ENCODE measurements at regions not wholly inside any gene's neighbourhood (a gene's known extent, or its start where the extent isn't known, plus 50 kb on each side); places are given as distances from the start of the nearest gene placed in this dataset.

DNA sequence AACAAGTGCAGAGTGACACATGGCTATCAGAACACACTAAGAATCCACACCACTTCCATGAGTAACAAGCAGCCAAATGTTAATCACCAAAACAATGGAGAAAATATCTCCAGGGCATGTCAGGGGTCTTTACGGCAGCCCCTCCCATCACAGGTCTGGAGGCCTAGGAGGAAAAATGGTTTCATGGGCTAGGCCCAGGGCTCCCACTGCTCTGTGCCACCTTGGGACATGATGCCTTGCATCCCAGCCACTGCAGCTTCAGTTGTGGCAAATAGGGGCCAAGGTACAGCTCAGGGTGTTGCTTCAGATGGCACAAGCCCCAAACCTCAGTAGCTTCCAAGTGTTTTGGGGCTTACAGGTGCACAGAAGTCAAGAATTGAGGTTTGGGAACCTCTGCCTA, 66.6 kb downstream of the NEURL3 start:
- WGBS, 2 donors, result 83 to 100% methylated on average over 1 of the region's 1 CpG
- DNase-seq (no peak), FAIRE-seq (no peak), ATAC-seq (no peak)
- H3K27ac ChIP-seq, result no peak overlapping the region
- TF ChIP-seq, protein P1, sequence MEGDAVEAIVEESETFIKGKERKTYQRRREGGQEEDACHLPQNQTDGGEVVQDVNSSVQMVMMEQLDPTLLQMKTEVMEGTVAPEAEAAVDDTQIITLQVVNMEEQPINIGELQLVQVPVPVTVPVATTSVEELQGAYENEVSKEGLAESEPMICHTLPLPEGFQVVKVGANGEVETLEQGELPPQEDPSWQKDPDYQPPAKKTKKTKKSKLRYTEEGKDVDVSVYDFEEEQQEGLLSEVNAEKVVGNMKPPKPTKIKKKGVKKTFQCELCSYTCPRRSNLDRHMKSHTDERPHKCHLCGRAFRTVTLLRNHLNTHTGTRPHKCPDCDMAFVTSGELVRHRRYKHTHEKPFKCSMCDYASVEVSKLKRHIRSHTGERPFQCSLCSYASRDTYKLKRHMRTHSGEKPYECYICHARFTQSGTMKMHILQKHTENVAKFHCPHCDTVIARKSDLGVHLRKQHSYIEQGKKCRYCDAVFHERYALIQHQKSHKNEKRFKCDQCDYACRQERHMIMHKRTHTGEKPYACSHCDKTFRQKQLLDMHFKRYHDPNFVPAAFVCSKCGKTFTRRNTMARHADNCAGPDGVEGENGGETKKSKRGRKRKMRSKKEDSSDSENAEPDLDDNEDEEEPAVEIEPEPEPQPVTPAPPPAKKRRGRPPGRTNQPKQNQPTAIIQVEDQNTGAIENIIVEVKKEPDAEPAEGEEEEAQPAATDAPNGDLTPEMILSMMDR (IDR thresholded peaks at IDR 0.05), result no peak
- no peaks in the 10 kb centered on the region for H3K27me3 ChIP-seq
- no peaks in the 10 kb centered on the region for H3K4me1 ChIP-seq
- intact Hi-C loops (cut with DNase I), result no loop called here
- no peak overlapping the region for H3K4me3 ChIP-seq
- H3K36me3 ChIP-seq, result no peaks in the 10 kb centered on the region
- H3K9me3 ChIP-seq, result no peaks in the 10 kb centered on the region

DNA sequence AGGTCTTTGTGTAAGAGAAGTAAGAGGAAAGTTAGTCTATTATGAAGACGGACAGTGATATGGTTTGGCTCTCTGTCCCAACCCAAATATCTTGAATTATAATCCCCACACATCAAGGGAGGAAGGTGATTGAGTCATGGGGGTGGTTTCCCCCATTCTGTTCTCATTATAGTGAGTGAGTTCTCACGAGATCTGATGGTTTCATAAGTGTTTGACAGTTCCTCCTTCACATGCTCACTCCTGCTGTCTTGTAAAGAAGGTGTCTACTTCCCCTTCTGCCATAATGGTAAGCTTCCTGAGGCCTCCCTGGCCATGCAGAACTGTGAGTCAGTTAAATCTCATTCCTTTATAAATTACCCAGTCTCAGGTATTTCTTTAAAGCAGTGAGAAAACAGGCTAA, 67.6 kb downstream of the NEURL3 start:
- WGBS, 2 donors, result 71 to 76% methylated on average over 2 of the region's 2 CpGs
- intact Hi-C loops (cut with DNase I), result no loop called here
- FAIRE-seq, result no peak

DNA sequence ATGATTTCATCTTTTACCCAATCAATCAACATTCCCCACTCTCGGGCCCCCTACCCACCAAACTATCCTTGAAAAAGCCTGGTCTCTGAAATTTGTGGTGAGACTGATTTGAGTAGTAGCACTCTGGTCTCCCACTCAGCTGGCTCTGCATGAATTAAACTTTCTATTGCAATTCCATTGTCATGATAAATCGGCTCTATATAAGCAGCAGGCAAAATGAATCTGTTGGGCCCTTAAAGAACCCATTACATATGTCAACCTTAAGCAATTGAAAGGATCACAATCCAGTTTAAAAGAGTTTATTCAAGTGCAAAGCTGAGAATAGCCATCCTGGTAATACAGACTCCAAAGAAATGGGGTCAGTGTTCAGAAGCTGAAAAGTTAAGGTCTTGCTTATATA, 68.2 kb downstream of the NEURL3 start:
- no peaks in the 10 kb centered on the region for H3K36me3 ChIP-seq
- H3K27me3 ChIP-seq, result no peaks in the 10 kb centered on the region
- H3K27ac ChIP-seq, result no peak overlapping the region
- DNase-seq (no peak), FAIRE-seq (no peak), ATAC-seq (no peak)
- intact Hi-C loops (cut with DNase I), result no loop called here
- WGBS, 2 donors, result 47 to 61% methylated on average over 2 of the region's 2 CpGs
- no peaks in the 10 kb centered on the region for H3K9me3 ChIP-seq
- H3K4me3 ChIP-seq, result no peak overlapping the region
- H3K4me1 ChIP-seq, result no peaks in the 10 kb centered on the region
- TF ChIP-seq, protein P1 (IDR thresholded peaks at IDR 0.05), result no peak

More for the DNA sequence above, 67.6 kb downstream of the NEURL3 start:
- TF ChIP-seq, protein P1 (IDR thresholded peaks at IDR 0.05), result no peak
- H3K27me3 ChIP-seq, result no peaks in the 10 kb centered on the region
- H3K4me1 ChIP-seq, result no peaks in the 10 kb centered on the region
- no peaks in the 10 kb centered on the region for H3K9me3 ChIP-seq
- no peaks in the 10 kb centered on the region for H3K36me3 ChIP-seq
- no peak overlapping the region for H3K4me3 ChIP-seq
- no peak for DNase-seq
- no peak for ATAC-seq
- no peak overlapping the region for H3K27ac ChIP-seq

- intact Hi-C loops (cut with DNase I), result no loop called here
- 62 to 74% methylated on average over 2 of the region's 2 CpGs for WGBS, 2 donors
Measured at GRCh38 chr2:96436416-96436815, 68.7 kb downstream of the NEURL3 start.

GRCh38 chr2:96431319-96431718, 73.8 kb downstream of the NEURL3 start:
- Histone ChIP-seq H3K27me3 (no peaks in the 10 kb centered on the region), H3K36me3 (no peaks in the 10 kb centered on the region), H3K9me3 (no peaks in the 10 kb centered on the region), H3K4me1 (peaks cover 0 to 6% (median 0%) of the 10 kb centered on the region in 3 donors), H3K27ac (no peak overlapping the region), H3K4me3 (no peak overlapping the region)
- DNase-seq, result peak; percentile 40 to 79 (median 58)
- intact Hi-C loops (cut with DNase I), result no loop called here
- no peak for FAIRE-seq
- TF ChIP-seq, protein P1 (IDR thresholded peaks at IDR 0.05), result no peak
- 48 to 59% methylated on average over 6 of the region's 6 CpGs for WGBS, 2 donors
- ATAC-seq, result peak; percentile 67 to 88 (median 78)

More at GRCh38 chr2:96436416-96436815, 68.7 kb downstream of the NEURL3 start:
- no peak for DNase-seq
- Histone ChIP-seq H3K4me3 (no peak overlapping the region), H3K27me3 (no peaks in the 10 kb centered on the region), H3K36me3 (no peaks in the 10 kb centered on the region), H3K9me3 (no peaks in the 10 kb centered on the region), H3K27ac (no peak overlapping the region), H3K4me1 (peaks cover 0 to 3% (median 0%) of the 10 kb centered on the region in 3 donors)
- TF ChIP-seq, protein P1 (IDR thresholded peaks at IDR 0.05), result no peak
- no peak for ATAC-seq
- FAIRE-seq, result no peak

Measured in pancreas (tissue), 10 donors.